Hepatic stellate cell (primary cell): ENCODE measurements at regions not wholly inside any gene's neighbourhood (a gene's known extent, or its start where the extent isn't known, plus 50 kb on each side); places are given as distances from the start of the nearest gene placed in this dataset.
"Not testable (repeated sequence)": the region's sequence is repeated elsewhere in the genome, so short reads cannot be mapped to it uniquely, and the experiment has no call there.

ENCODE experiments used
- DNase-seq: peaks from one replicate; pipeline ENCODE4 v3.0.0; 2011; ENCODE audit warnings: low spot score

- DNase-seq, result no peak
Observed at GRCh38 chr13:80708791-80709190, 367.9 kb upstream of the SPRY2 start.

GRCh38 chr13:80707000-80707983 is 366.4 kb upstream of the SPRY2 start:
- DNase-seq, result no peak

- no peak for DNase-seq
Observed at GRCh38 chr13:80706164-80706471, 365.2 kb upstream of the SPRY2 start.

- DNase-seq, result no peak
Observed at GRCh38 chr13:80705371-80706163, 364.6 kb upstream of the SPRY2 start.

GRCh38 chr13:80704369-80704768 is 363.4 kb upstream of the SPRY2 start:
- DNase-seq, result no peak

- DNase-seq, result no peak
Observed at GRCh38 chr13:80695841-80696240, 354.9 kb upstream of the SPRY2 start.

- DNase-seq, result not testable (repeated sequence)
Observed at GRCh38 chr13:80691814-80692213, 350.9 kb upstream of the SPRY2 start.

- DNase-seq, result no peak
Observed at GRCh38 chr13:80690208-80690607, 349.3 kb upstream of the SPRY2 start.

- no peak for DNase-seq
Observed at GRCh38 chr13:80688593-80688992, 347.7 kb upstream of the SPRY2 start.

GRCh38 chr13:80685942-80686341 is 345.0 kb upstream of the SPRY2 start:
- no peak for DNase-seq

GRCh38 chr13:80684217-80684991 is 343.5 kb upstream of the SPRY2 start:
- DNase-seq, result no peak

GRCh38 chr13:80680786-80681366 is 339.9 kb upstream of the SPRY2 start:
- no peak for DNase-seq

- DNase-seq, result no peak
Observed at GRCh38 chr13:80679423-80679822, 338.5 kb upstream of the SPRY2 start.

GRCh38 chr13:80677227-80677626 is 336.3 kb upstream of the SPRY2 start:
- no peak for DNase-seq

GRCh38 chr13:80675442-80675841 is 334.5 kb upstream of the SPRY2 start:
- DNase-seq, result not testable (repeated sequence)

- DNase-seq, result no peak
Observed at GRCh38 chr13:80671773-80672172, 330.8 kb upstream of the SPRY2 start.

GRCh38 chr13:80669112-80669511 is 328.2 kb upstream of the SPRY2 start:
- no peak for DNase-seq

GRCh38 chr13:80668452-80668851 is 327.5 kb upstream of the SPRY2 start:
- no peak for DNase-seq

GRCh38 chr13:80666782-80667552 is 326.0 kb upstream of the SPRY2 start:
- no peak for DNase-seq

GRCh38 chr13:80665792-80666333 is 324.9 kb upstream of the SPRY2 start:
- DNase-seq, result no peak

- DNase-seq, result no peak
Observed at GRCh38 chr13:80664950-80665349, 324.0 kb upstream of the SPRY2 start.
